ENCODE measurements at regions not wholly inside any gene's neighbourhood (a gene's known extent, or its start where the extent isn't known, plus 50 kb on each side); places are given as distances from the start of the nearest gene placed in this dataset.
"Not testable (repeated sequence)": the region's sequence is repeated elsewhere in the genome, so short reads cannot be mapped to it uniquely, and the experiment has no call there.

- DNase-seq (ENCODE audit: low read depth in 1 of 2, low spot score in 1 of 2): no peak
Observed at GRCh38 chr16:86882586-86883280, 304.4 kb downstream of the FOXL1 start.

GRCh38 chr16:86883583-86884389 is 305.4 kb downstream of the FOXL1 start:
- no peak for DNase-seq (ENCODE audit: low read depth in 1 of 2, low spot score in 1 of 2)

- DNase-seq (ENCODE audit: low read depth in 1 of 2, low spot score in 1 of 2): no peak
Observed at GRCh38 chr16:86884390-86884650, 306.0 kb downstream of the FOXL1 start.

- DNase-seq (ENCODE audit: low read depth in 1 of 2, low spot score in 1 of 2): no peak
Observed at GRCh38 chr16:86885139-86885538, 306.8 kb downstream of the FOXL1 start.

DNA sequence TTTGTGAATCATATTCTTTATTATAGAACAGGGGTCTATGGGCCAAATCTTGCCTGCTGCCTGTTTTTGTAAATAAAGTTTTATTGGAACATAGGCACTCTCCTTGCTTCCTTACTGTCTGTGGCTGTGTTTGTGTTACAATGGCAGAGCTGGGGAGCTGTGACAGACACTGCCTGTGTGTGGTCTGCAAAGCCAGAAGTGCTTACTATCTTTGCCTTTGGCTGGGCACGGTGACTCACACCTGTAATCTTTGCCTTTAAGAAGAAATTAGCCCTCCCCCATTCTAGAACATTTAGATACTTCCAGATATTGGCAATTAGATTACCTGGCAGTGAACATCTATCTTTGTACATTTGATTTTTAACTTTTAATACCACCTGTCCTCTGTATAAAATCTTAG is 308.3 kb downstream of the FOXL1 start:
- no peak for DNase-seq (ENCODE audit: low read depth in 1 of 2, low spot score in 1 of 2)

DNA sequence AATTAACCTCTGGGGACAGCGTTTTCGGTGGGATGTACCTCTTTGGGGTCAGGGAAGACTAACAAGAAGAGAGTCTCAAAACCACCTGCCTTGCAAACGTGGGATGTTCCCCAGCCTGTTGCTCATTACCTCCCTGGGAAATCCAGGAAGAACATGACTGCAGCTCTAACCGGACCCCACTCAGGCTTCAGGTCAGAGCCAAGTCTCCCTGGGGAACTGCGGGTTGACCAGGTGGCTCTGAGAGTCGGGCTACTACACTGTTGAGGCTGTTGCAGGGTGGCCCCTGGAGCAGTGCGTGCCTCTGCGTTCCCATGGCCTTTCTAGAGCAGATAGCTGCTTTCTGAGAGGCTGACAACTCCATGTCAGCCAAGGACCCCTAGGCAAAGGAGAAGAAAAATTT is 309.1 kb downstream of the FOXL1 start:
- no peak for DNase-seq (ENCODE audit: low read depth in 1 of 2, low spot score in 1 of 2)

- DNase-seq (ENCODE audit: low read depth in 1 of 2, low spot score in 1 of 2): no peak
Observed at GRCh38 chr16:86888231-86889053, 310.1 kb downstream of the FOXL1 start.

GRCh38 chr16:86889054-86889366 is 310.7 kb downstream of the FOXL1 start:
- DNase-seq (ENCODE audit: low read depth in 1 of 2, low spot score in 1 of 2): not testable (repeated sequence)

GRCh38 chr16:86889974-86890373 is 311.6 kb downstream of the FOXL1 start:
- no peak for DNase-seq (ENCODE audit: low read depth in 1 of 2, low spot score in 1 of 2)

DNA sequence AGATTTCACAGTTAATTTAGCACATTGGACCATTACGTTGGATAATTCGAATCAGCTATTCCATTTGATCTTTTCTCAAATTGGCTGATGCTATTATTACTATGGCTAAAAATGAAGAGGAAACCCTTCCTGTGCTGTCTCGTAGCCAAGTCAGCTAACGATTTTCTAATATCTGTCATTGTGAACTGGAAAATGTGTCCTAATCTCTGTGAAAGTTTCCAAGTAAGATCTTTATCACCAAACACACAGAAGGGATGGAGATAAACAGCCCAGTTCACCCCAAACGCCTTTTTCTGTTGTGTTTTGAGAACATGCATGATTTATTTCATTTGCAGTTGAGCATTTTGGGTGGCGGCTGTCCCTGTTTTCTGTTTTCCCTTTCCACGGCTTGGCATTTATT is 312.8 kb downstream of the FOXL1 start:
- DNase-seq (ENCODE audit: low read depth in 1 of 2, low spot score in 1 of 2): no peak

GRCh38 chr16:86891631-86892030 is 313.3 kb downstream of the FOXL1 start:
- DNase-seq (ENCODE audit: low read depth in 1 of 2, low spot score in 1 of 2): no peak

DNA sequence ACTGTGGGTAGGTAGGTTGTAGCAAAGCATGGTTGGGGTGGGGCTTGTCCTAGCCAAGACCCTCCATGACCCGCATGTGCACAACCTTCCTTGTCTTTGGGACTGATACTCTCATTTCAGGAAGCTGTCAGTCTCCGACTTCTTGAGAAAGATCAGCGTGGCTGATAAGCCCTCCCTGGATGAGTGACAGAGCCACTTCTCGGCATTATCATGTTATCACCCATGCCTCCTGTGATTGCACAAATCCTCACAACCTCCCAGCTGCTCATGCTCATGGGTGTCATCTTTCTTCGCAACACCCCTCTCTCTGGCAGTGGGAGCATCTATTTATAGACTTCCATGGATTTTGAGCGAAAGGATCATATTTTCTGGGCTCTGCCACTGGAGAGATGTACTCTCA is 314.2 kb downstream of the FOXL1 start:
- no peak for DNase-seq (ENCODE audit: low read depth in 1 of 2, low spot score in 1 of 2)

- DNase-seq (ENCODE audit: low read depth in 1 of 2, low spot score in 1 of 2): no peak
Observed at GRCh38 chr16:86893506-86893905, 315.2 kb downstream of the FOXL1 start.

DNA sequence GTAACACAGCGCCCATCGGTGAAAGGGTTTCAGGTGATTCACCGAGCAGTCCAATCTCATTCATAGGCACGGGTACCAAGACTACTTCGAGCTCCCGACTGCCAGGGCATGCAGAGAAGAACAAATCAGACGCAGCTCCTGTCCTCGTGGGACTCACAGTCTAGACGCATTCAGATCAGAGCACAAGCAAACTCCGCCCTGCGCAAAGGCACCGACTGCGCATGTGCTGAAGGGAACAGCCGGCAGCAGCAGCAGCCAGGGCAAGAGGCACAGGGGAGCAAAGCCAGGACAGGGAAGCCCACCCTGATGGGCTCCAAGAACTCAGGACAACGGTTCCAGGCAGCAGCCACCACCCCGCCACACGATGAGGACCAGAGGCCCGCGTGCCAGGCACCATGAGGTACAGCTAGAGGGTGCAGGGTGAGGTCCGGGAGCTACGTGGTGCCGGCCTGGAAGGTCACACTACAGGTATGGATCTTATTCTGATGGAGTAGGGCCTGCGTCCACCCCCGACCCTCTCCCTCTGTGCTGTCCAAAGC is 315.7 kb downstream of the FOXL1 start:
- no peak for DNase-seq (ENCODE audit: low read depth in 1 of 2, low spot score in 1 of 2)

DNA sequence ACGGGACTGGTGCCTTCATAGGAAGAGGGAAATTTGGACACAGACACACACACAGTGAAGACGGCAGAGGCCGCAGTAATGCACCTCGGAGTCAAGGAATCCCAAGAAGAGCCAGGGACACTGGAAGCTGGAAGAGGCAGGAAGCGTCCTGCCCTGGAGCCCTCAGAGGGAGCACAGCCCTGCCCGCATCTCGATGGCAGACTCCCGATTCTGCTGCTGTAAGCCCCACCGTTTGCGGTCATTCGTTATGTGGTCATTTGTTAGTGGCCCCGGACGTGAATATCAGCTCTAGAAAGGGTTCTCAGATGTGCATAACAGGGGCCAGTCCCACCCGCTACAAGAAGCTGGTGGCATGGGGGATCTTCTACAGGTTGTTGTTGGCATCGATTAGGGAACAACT is 316.6 kb downstream of the FOXL1 start:
- no peak for DNase-seq (ENCODE audit: low read depth in 1 of 2, low spot score in 1 of 2)

GRCh38 chr16:86895606-86896005 is 317.3 kb downstream of the FOXL1 start:
- no peak for DNase-seq (ENCODE audit: low read depth in 1 of 2, low spot score in 1 of 2)

- no peak for DNase-seq (ENCODE audit: low read depth in 1 of 2, low spot score in 1 of 2)
Observed at GRCh38 chr16:86896976-86897375, 318.6 kb downstream of the FOXL1 start.

GRCh38 chr16:86897486-86897885 is 319.1 kb downstream of the FOXL1 start:
- DNase-seq (ENCODE audit: low read depth in 1 of 2, low spot score in 1 of 2): no peak

- no peak for DNase-seq (ENCODE audit: low read depth in 1 of 2, low spot score in 1 of 2)
Observed at GRCh38 chr16:86898386-86898785, 320.0 kb downstream of the FOXL1 start.

DNA sequence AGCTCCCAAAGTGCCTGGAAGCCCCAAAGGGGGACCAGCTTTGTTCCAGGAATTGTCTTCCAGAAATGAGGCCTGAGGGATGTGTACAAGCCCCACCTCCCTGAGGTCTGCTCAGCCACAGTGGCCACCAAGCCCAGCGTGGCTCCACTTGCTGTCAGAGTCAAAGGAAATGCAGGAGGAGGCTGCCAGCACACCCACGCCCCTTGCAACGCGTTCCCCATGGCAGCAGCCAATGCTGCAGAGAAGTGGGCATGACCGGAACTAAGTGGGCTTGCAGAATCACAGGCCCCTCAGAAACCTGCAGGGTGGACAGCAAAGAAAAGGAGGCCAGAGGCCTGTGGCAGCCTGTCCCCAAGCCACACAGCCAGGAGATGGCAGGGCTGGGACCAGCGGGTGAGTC is 320.8 kb downstream of the FOXL1 start:
- no peak for DNase-seq (ENCODE audit: low read depth in 1 of 2, low spot score in 1 of 2)

- DNase-seq (ENCODE audit: low read depth in 1 of 2, low spot score in 1 of 2): no peak
Observed at GRCh38 chr16:86899757-86900156, 321.4 kb downstream of the FOXL1 start.

DNA sequence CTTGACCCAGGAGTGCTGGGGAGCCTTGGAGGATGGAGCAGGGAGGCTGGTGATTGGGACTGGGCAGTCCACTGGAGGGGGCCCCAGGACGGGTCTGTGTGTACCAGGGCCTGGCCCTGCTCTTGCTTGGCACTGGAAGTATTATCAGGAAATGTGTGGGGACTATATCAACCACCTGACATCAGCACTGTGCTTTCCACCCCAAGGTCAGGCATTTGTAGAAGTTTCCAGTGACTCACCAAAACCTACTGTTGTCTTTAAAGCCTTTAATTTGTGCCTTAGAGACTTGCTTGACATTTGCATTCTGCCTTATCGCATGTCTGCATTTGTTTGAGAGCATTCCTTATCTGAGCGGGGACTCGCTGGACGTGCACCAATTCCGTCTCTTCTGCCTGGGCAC is 323.1 kb downstream of the FOXL1 start:
- DNase-seq (ENCODE audit: low read depth in 1 of 2, low spot score in 1 of 2): no peak
